Inferior parietal cortex (tissue), 1 donor: ENCODE measurements at regions not wholly inside any gene's neighbourhood (a gene's known extent, or its start where the extent isn't known, plus 50 kb on each side); places are given as distances from the start of the nearest gene placed in this dataset.

Experiments
- DNase-seq: peaks from one replicate; pipeline ENCODE4 v3.0.0-alpha.2; 2016; ENCODE audit errors: extremely low spot score

- DNase-seq: no peak
These were observed 120.2 kb downstream of the RAB11FIP2 start for GRCh38 chr10:117926491-117926890.

DNA sequence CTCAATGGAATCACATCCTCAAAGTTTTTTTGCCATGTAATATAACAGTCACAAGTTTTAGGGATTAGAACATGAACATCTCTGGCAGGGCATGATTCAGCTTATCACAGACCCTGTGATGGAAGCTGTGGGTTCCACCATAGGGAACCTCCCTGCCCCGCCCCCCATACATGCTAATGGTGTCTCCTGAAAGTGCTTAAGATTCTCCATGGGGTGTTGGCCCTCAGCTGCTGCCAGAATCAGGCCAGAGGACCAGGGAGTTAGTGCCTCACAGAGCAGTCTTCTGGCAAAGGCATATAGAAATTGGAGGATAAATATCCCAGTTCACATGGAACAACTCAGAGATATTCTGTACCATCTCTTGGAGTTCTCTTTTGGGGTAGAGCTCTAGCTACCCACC is 119.4 kb downstream of the RAB11FIP2 start:
- no peak for DNase-seq

- no peak for DNase-seq
These were observed 118.9 kb downstream of the RAB11FIP2 start for GRCh38 chr10:117927871-117928270.

DNA sequence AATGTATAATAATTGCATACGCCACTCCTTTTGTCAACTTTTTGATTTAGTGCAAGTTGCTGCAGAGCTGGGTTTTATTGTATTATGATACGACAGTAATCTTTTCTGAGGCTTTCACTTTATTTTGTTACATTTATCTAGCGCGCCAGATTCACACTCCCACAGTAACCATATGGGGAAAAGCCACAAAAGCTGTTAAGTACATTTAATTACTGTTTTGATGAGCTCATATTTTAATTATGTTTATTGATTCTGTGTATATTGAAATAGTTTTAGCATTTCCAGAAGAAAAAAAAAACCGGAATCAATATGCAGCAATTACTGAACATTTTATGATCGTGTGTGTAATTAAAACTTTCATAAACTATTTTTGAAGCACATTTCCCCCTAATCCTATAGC is 118.5 kb downstream of the RAB11FIP2 start:
- DNase-seq: peak; percentile 5

DNA sequence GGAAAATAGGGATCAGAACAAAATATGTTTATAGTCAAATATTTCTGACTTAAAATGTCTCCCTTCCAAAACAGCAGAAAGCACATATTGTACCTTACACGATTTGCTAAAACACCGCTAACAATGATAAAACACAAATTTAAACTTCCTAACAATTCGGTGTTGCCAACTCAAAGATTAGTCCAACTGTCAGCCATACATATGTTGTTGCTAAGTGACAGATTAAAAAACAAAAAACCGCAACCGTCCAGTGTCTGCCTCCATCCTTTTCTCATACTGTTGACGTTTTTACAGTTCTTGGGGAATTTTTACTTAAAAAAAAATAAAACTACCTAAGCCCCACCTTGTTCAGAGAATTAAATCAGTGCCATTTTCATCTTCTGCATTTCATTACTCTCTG is 118.0 kb downstream of the RAB11FIP2 start:
- DNase-seq: no peak

DNA sequence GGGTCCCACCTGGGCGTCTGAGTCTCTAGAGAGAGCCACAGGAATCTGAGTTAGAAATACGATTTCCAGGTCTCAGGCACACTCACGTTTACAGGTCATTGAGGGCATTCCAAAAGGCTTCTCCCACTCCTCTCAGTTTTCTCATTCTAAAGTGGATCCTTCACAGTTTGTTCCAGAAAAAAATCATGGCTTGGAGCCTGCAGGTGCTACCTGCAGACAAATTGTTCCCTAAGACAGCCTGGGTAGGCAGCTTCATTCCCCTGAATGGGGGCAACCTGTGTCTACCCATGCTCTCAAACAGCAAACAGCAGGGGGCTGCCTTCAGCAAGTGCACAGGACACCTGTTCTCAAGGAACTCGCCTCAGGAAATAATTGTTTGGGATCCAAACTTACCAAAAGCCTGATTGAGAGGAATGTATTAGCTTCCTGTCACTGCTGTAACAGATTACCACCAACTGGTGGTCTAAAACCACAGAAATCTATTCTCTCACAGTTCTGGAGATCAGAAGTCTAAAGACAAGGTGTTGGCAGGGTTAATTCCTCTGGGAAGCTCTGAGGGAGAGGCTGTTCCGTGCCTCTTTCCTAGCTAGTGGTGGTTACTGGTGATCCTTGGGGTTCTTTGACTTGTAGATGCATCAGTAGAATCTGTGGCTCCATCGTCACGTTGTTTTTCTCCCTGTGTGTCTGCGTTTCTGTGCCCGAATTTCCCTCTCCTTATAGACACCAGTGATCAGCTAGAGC is 117.2 kb downstream of the RAB11FIP2 start:
- no peak for DNase-seq

- DNase-seq: no peak
These were observed 115.7 kb downstream of the RAB11FIP2 start for GRCh38 chr10:117931078-117931477.

DNA sequence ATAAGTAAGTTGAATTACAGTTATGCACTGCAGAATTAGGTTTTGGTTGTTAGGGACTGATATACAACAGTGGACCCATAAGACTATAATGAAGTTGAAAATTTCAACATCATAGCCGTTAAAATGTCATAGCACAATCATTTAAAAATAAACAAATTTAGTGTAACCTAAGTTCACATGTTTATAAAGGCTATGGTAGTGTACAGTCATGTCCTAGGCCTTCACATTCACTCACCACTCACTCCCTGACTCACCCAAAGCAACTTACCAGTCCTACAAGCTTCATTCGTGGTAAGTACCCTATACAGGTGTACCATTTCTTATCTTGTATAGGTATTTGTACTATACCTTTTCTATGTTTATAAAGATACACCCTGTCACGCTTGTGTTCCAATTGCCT is 113.7 kb downstream of the RAB11FIP2 start:
- DNase-seq: no peak

GRCh38 chr10:117934477-117934876 is 112.3 kb downstream of the RAB11FIP2 start:
- no peak for DNase-seq

- DNase-seq: no peak
These were observed 110.6 kb downstream of the RAB11FIP2 start for GRCh38 chr10:117936141-117936540.

- no peak for DNase-seq
These were observed 110.2 kb downstream of the RAB11FIP2 start for GRCh38 chr10:117936566-117936965.

DNA sequence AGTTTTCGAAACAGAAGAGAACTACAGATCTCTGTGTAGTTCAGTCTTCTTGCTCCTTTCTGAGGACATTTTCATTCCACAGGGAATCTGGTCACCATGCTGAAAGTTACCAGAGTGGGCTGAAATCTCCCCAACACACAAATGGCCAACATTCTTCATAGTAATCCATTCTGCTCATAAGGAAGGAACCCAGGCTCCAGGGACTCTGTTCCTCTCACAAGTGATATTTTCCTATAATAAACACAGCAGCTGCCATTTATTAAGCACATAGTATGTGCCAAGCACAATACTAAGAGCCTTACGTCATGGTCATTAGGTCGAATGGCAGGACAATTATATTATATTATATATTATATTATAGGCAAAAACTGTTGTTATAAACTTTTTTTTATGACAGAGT is 109.8 kb downstream of the RAB11FIP2 start:
- DNase-seq: no peak

DNA sequence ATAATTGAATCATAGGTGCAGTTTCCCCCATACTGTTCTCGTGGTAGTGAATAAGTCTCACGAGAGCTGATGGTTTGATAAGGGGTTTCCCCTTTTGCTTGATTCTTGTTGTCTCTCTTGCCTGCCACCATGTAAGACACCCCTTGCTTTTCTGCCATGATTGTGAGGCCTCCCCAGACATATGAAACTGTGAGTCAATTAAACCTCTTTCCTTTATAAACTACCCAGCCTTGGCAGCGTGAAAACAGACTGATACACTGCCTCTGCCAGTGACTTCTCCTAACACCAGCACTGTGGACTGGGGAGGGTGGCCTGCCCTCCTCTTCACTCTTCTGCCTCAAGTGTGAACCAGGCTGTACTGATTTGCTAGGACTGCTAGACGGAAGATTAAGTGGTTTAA is 108.6 kb downstream of the RAB11FIP2 start:
- no peak for DNase-seq

GRCh38 chr10:117942226-117942625 is 104.5 kb downstream of the RAB11FIP2 start:
- DNase-seq: no peak

GRCh38 chr10:117944676-117945447 is 101.9 kb downstream of the RAB11FIP2 start:
- no peak for DNase-seq

DNA sequence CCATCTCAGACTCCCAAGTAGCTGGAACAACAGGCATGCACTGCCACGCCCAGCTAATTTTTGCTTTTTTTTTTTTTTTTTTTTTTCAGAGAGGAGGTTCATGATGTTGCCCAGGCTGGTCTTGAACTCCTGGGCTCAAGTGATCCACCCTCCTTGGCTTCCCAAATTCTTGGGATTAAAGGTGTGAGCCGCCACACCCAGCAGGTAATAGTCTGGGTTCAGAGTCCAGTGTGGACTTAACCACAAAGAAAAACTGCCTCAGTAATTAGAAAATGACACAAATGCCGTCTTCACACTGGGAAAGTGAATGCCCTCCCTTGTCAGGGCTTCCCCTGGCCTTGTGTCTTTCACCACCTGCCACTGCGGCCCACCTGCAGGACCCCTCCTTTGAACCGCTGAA is 101.1 kb downstream of the RAB11FIP2 start:
- no peak for DNase-seq

- DNase-seq: no peak
These were observed 100.1 kb downstream of the RAB11FIP2 start for GRCh38 chr10:117946525-117947070.

DNA sequence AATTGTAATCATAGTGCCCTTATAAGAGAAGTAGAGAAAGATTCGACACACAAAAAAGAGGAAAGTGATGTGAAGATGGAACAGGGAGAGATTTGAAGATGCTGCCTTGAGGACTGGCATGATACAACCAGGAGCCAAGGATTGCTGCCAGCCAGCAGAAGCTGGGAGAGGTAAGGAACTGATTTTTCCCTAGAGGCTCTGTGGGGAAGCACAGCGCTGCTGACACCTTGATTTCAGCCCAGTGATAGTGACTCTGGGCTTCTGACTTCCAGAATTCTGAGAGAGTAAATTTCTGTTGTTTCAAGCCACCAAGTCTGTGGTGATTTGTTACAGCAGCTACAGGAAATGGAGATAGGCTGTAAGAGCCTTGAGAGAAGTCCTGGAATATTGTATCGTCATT is 98.2 kb downstream of the RAB11FIP2 start:
- DNase-seq: no peak

- DNase-seq: no peak
These were observed 96.3 kb downstream of the RAB11FIP2 start for GRCh38 chr10:117950408-117950807.
